Stimulated activated CD4-positive, alpha-beta T cell treated with anti-CD3 and anti-CD28 coated beads, TNF-alpha, amount 100 ng/mL, for 24 hours (primary cell): ENCODE measurements at regions not wholly inside any gene's neighbourhood (a gene's known extent, or its start where the extent isn't known, plus 50 kb on each side); places are given as distances from the start of the nearest gene placed in this dataset.

Experiments used
- DNase-seq, 3 experiments: peaks; one replicate each; pipeline ENCODE4 v3.0.0-alpha.2; 2020; ENCODE audit warnings: low read depth in 3 of 3

- no peak for DNase-seq
These were observed 181.3 kb downstream of the KIF26A start for GRCh38 chr14:104319491-104320241.

GRCh38 chr14:104320611-104321086, 182.3 kb downstream of the KIF26A start:
- no peak for DNase-seq

DNA sequence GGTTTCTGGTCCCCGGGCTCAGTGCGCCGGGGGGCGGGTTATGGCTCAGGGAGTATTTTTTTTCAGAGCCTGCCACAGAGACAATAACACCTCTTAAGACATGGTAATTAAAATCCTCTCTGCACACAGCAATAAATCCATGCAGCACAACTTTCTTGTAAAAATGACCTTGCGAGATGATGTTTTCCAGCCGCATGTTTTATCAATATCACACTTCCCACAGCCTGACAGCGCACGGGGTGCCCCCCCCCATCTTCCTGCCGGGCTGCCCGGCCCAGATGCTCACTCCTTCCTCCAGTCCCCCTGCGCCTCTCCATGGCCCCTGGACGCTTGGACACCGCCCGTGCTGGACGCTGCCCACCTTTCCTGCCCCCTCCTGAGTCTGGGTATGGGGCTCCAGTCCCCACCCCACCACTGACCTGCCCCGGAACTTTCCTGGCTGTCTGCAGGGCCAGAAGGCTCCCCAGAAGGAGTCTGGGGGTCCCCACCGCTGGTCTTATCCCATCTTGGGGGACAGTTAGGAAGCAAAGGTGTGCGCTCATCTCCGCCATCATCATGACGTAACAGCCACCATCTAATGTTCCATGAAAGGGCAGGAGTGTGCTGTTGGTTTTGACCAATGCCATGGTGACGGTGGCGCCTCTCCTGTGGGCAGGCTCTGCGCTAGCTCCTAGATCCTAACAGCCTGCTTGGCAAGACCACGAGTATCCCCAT, 182.9 kb downstream of the KIF26A start:
- no peak for DNase-seq

DNA sequence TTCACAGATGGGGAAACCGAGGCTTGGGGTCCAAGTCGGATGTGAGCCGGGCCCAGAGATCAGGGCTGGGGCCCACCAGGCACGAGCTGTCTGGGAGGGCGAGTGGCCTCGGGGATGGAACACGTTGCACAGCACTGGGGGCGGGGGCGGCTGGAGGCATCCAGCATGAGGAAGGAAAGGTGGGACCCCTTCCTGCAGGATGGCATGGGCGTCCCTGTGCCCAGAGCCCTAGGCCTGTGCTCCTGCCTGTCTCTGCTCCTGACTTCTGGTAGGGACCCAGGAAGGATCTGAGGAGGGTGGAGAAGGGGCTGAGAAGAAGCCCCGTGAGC, 183.4 kb downstream of the KIF26A start:
- DNase-seq, result no peak

GRCh38 chr14:104322531-104323366, 184.4 kb downstream of the KIF26A start:
- no peak for DNase-seq

DNA sequence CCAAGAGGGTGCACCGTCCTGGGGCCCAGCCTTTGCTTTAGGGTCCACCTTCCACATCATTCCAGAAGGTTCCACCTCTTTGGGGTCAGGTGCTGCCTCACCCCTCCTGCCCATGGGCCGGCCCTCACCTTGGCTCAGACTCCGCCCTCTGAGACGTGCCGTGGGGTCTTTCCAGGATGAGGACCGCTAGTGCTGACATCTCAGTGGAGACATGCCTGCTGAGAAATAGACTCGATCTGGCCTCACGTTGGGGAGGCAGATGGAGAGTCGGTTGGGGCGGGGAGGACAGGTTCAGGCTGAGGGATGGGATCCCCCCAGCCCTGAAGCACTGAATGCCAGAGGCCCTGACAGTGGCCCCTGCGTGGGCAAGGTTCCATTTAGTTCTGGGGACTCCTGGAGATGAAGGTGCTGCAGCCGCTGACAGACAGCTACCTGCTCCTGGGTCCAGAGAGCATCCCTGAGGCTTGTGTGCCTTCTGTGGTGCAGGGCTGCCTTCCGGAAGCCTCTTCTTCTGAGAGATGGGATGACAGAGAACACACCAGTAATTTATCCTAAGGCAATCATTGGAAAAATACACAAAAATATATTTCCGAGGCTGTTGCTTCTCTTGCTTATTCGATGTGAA, 185.3 kb downstream of the KIF26A start:
- DNase-seq, result no peak

DNA sequence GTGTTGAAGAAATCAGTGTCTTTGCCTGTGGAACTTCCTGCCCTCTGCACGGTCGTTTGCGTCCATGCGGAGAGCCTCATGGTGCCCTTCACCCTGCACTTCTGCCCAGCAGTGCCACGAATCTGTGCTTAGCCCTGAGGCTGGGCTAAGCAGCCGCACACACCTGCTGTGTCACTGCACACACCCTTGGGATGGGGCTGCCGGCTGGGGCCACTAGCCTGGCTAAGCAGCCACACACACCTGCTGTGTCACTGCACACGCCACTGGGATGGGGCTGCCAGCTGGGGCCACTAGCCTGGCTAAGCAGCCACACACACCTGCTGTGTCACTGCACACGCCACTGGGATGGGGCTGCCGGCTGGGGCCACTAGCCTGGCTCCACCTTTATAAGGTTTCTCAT, 188.5 kb downstream of the KIF26A start:
- no peak for DNase-seq

GRCh38 chr14:104328607-104329006, 190.2 kb downstream of the KIF26A start:
- no peak for DNase-seq

- DNase-seq, result no peak
These were observed 191.4 kb downstream of the KIF26A start for GRCh38 chr14:104329793-104330192.

- DNase-seq, result no peak
These were observed 193.7 kb downstream of the KIF26A start for GRCh38 chr14:104331871-104332605.

DNA sequence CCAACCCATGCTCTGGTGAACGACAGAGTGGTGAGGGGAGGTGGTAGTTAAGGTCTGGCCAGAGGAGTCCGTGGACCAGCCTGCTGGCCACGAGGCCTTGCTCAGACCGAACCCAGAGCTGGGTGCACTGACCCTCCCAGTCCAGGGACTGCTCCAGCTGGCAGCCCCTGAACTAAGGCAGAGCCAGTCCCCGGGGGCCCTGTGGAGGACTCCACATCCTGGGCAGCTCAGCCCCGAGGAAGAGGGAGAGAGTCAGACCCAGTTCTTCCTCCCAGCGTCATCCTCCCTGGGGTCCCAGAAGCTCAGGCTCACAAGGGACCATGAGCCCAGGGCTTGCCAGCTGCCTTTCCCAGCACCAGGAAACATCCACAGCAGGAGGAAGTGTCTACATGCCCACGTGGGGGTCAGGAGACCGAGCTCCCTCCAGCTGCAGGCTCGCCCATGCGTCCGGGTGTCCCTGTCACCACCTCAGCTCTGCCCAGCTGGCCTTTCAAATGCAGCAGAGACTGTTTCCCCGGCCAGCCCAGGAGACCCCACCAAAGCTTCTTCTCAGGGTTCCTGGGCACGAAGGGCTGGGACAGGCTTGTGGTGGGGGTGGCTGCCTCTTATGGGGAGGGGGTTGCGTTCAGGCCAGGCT, 194.4 kb downstream of the KIF26A start:
- no peak for DNase-seq

GRCh38 chr14:104333646-104334423, 195.4 kb downstream of the KIF26A start:
- DNase-seq, result no peak

DNA sequence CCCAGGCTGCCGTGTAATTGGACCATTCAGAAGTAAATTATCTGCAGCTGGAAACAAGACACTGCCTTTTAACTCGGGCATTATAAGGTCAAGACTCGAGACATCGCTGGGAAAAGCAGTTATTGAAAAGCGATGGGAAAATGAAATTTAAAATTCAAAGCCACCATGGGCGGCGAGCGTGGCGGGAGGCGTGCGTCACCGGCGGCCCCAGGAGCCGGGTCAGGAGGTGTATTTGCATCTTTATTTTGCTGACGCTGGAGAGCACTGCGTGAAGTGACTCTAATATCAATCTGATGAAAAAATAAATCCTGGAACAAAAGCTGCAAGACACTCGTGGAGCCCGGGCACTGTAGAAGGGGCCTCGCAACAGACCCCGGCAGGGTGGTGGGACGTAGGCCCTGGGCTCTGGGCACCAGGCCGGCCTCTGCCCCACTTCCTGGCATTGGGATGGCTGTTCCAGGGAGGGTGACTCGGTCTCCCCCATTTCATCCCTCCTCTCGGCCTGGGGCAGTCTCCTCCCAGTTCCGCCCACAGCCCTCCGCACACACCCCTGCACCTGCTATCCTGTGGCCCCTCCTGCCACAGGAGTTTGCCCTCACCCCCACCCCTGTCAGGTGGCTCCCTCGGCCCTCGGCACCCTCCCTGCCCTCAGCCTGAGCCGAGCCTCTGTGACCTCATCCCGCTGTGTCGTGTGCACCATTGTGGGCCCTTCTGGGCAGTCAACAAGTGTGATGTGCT, 196.2 kb downstream of the KIF26A start:
- no peak for DNase-seq

DNA sequence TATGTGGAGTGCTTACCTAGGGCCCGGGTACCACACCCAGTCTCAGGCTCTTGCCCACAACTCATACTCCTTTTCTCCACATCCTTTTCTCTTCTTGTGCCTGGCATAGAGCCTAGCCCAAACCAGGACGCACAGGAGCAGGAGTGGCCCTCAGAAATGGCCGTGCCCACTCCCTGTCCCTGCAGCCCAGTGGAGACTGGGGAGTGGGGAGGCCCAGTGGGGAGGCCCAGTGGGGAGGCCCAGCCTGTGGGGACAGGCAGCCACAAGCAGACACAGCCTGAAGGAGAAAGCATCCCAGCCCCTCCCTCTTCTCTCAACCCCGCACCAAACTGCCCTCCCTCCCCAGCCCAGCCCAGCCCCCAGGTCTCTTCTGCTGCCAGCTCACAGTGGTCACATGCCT, 196.8 kb downstream of the KIF26A start:
- DNase-seq, result no peak

DNA sequence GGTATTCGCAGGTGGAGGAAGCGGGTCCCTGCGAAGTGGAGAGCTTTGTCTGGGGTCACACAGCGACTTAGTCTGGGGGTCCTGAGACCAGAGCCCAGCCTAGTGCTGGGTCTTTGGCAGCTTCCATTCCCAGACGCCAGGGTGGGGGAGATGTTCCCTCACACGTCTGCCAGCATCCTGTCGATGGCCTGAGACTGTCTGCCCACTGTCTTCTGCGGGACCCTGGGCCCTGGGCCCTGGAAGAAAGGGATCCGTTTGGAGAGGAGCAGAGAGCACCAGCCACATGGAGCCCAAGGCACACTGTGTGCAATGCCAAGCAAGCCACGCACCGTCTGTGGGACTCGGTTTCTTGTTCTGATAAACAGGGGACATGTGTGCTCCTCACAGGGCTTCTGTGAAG, 197.2 kb downstream of the KIF26A start:
- no peak for DNase-seq

GRCh38 chr14:104337351-104337750, 199.0 kb downstream of the KIF26A start:
- DNase-seq, result no peak

DNA sequence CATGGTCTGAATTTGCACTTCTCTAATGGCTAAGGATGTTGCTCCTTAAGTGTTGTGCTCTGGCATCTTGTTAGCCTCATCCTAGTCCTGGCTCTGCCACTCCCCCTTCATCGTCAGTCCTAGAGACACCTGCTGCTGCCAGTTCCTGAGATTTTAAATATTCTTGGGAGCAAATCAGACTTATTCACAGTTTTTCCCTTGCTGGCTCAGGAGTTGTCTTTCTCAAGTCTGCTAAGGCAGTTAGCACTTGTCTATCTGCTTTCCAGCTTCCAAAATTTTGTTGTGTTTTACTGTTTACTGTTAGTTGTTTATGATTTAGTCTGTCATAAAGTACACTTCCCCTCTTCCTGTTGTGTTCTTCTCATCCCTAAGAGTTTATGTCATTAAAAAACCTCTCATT, 201.0 kb downstream of the KIF26A start:
- no peak for DNase-seq

GRCh38 chr14:104339829-104340228, 201.4 kb downstream of the KIF26A start:
- no peak for DNase-seq
